OCI-LY3 (cell line): ENCODE measurements at regions not wholly inside any gene's neighbourhood (a gene's known extent, or its start where the extent isn't known, plus 50 kb on each side); places are given as distances from the start of the nearest gene placed in this dataset.

Experiments
- H2AFZ ChIP-seq: fragments of 200-600, 300-600 bp; shearing (Covaris generic); 2 replicates; pipeline ENCODE4 v1.6.0; 2014; ENCODE audit warnings: antibody characterized with exemption, low read depth, low read length
- H3K27ac ChIP-seq: fragments of 200-600, 300-600 bp; sonication (generic); 2 replicates; pipeline ENCODE4 v1.5.1; 2014; ENCODE audit warnings: mild to moderate bottlenecking, low read length, moderate library complexity, mixed read lengths
- H3K27me3 ChIP-seq: fragments of 200-600, 300-600 bp; sonication (generic); 2 replicates; pipeline ENCODE4 v1.6.1; 2014; ENCODE audit warnings: low read depth, low read length, mixed read lengths
- H3K36me3 ChIP-seq: fragments of 200-600, 300-600 bp; sonication (generic); replicated peaks from 2 replicates; pipeline ENCODE3; 2014; ENCODE audit warnings: low read depth, low read length, mixed read lengths
- H3K4me1 ChIP-seq: fragments of 300-600, 200-600 bp; sonication (generic); 2 replicates; pipeline ENCODE4 v1.6.1; 2014; ENCODE audit warnings: low read length, mixed read lengths
- H3K4me2 ChIP-seq: fragments of 200-600, 300-600 bp; sonication (generic); 2 replicates; pipeline ENCODE4 v1.6.1; 2014; ENCODE audit warnings: low read length, mixed read lengths
- H3K4me3 ChIP-seq: fragments of 300-600, 200-600 bp; sonication (generic); 2 replicates; pipeline ENCODE4 v1.5.1; 2014; ENCODE audit warnings: antibody characterized with exemption, mild to moderate bottlenecking, low read length, moderate library complexity
- H3K79me2 ChIP-seq: fragments of 300-600, 200-600 bp; shearing (Covaris generic); 2 replicates; pipeline ENCODE4 v1.6.1; 2014; ENCODE audit warnings: mild to moderate bottlenecking, low read length, mixed read lengths
- H3K9ac ChIP-seq: fragments of 300-600, 200-600 bp; shearing (Covaris generic); 2 replicates; pipeline ENCODE4 v1.6.0; 2014; ENCODE audit warnings: mild to moderate bottlenecking, low read length, moderate library complexity
- H3K9me3 ChIP-seq: fragments of 200-600, 300-600 bp; shearing (Covaris generic); 2 replicates; pipeline ENCODE4 v1.6.1; 2014; ENCODE audit warnings: low read length, mixed read lengths; ENCODE audit not compliant: insufficient read depth
- H4K20me1 ChIP-seq: fragments of 200-600, 300-600 bp; sonication (generic); 2 replicates; pipeline ENCODE4 v1.6.1; 2016; ENCODE audit warnings: low read length, mixed read lengths; ENCODE audit not compliant: insufficient read depth
- EZH2phosphoT487 ChIP-seq: fragments of 200-600 bp; shearing (Covaris generic); IDR thresholded peaks from 2 replicates; pipeline ENCODE4 v1.6.1; 2018; ENCODE audit warnings: antibody characterized with exemption, mixed run types, low read depth
- TF ChIP-seq, protein P1 (sequence below): fragments of 200-600, 300-600 bp; sonication (generic); IDR thresholded peaks from 2 replicates; pipeline ENCODE4 v1.5.1; 2014; ENCODE audit warnings: antibody characterized with exemption, low read length, low read depth

DNA sequence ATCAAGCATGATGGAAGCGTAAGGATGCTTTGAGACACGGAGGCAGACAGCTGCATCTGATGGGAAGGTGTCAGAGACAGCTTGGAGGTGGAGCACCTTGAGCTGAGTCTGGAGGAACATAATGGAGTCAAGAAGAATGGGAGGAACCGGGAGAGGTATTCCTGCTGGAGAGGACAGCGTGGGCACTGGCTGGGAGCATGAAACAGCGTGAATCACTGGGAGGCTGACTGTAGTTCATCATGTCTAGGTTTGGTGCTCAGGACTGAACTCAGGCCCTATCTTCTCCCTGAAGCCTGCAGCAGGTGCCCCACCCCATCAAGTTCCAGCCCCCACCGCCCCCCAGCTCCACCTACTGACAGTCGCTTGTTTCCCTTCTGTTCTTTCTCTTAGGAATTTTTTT is 98.6 kb downstream of the TMEM17 start:
- Histone ChIP-seq H3K27ac (no peak overlapping the region), H3K4me2 (no peak overlapping the region), H4K20me1 (no peaks in the 10 kb centered on the region), H3K4me3 (no peak overlapping the region), H3K4me1 (peaks cover 23% of the 10 kb centered on the region), H3K79me2 (no peaks in the 10 kb centered on the region), H2AFZ (no peak overlapping the region), H3K9me3 (no peaks in the 10 kb centered on the region), H3K27me3 (no peaks in the 10 kb centered on the region), H3K9ac (no peak overlapping the region), H3K36me3 (no peaks in the 10 kb centered on the region)
- no peak for TF ChIP-seq EZH2phosphoT487
- TF ChIP-seq, protein P1, sequence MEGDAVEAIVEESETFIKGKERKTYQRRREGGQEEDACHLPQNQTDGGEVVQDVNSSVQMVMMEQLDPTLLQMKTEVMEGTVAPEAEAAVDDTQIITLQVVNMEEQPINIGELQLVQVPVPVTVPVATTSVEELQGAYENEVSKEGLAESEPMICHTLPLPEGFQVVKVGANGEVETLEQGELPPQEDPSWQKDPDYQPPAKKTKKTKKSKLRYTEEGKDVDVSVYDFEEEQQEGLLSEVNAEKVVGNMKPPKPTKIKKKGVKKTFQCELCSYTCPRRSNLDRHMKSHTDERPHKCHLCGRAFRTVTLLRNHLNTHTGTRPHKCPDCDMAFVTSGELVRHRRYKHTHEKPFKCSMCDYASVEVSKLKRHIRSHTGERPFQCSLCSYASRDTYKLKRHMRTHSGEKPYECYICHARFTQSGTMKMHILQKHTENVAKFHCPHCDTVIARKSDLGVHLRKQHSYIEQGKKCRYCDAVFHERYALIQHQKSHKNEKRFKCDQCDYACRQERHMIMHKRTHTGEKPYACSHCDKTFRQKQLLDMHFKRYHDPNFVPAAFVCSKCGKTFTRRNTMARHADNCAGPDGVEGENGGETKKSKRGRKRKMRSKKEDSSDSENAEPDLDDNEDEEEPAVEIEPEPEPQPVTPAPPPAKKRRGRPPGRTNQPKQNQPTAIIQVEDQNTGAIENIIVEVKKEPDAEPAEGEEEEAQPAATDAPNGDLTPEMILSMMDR: no peak

DNA sequence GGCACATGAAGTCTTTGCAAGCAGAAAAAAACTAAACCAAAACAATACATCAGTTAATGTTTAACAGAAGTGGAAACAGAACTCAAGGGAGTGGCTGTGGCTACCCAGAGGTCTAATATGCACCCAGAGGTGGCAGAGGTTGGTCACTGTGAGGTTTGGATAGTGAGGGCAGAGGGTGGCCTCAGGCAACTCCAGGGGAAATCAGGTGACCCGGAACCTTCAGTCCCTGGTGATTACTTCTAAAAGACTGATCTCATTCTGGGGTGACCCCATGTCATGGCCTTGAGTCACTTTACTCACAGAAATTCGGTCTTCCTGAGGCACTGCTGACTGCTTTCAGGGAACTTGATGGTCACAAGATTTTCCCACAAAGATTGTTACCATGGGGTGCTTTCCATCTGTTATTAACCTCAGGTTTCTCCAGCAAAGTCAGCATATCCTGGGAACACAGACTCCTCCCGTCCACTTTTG is 99.4 kb downstream of the TMEM17 start:
- no peak overlapping the region for H2AFZ ChIP-seq
- no peaks in the 10 kb centered on the region for H3K27me3 ChIP-seq
- H3K36me3 ChIP-seq: no peaks in the 10 kb centered on the region
- H3K4me3 ChIP-seq: no peak overlapping the region
- H4K20me1 ChIP-seq: no peaks in the 10 kb centered on the region
- H3K4me2 ChIP-seq: no peak overlapping the region
- no peak overlapping the region for H3K27ac ChIP-seq
- TF ChIP-seq, protein P1: no peak
- TF ChIP-seq EZH2phosphoT487: no peak
- H3K79me2 ChIP-seq: no peaks in the 10 kb centered on the region
- no peaks in the 10 kb centered on the region for H3K9me3 ChIP-seq
- peaks cover 17% of the 10 kb centered on the region for H3K4me1 ChIP-seq
- H3K9ac ChIP-seq: no peak overlapping the region

DNA sequence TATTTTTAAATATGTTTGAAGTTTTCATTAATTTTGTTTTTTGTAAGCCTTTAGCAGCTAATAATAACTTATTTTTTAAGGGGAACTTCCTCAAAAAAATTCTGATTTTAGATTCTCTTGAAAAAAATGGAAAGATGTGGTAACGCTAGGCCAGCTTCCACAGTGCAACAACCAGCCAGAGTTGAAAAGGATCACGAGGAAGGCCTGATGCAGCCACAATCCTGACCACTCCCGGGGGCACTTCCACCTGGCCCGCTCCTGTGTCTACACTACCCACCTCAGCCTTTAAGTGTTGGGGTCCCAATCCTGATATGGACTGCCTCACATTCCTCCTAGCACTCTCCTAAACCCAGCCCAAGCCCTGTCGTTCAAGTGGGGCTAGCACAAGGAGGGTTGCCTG is 101.1 kb downstream of the TMEM17 start:
- Histone ChIP-seq H2AFZ (no peak overlapping the region), H3K4me3 (no peak overlapping the region), H3K27me3 (no peaks in the 10 kb centered on the region), H3K9ac (no peak overlapping the region), H3K4me2 (no peak overlapping the region), H3K36me3 (no peaks in the 10 kb centered on the region), H4K20me1 (no peaks in the 10 kb centered on the region), H3K9me3 (no peaks in the 10 kb centered on the region), H3K27ac (no peak overlapping the region), H3K4me1 (peaks cover 13% of the 10 kb centered on the region), H3K79me2 (no peaks in the 10 kb centered on the region)
- TF ChIP-seq, protein P1: no peak
- no peak for TF ChIP-seq EZH2phosphoT487

DNA sequence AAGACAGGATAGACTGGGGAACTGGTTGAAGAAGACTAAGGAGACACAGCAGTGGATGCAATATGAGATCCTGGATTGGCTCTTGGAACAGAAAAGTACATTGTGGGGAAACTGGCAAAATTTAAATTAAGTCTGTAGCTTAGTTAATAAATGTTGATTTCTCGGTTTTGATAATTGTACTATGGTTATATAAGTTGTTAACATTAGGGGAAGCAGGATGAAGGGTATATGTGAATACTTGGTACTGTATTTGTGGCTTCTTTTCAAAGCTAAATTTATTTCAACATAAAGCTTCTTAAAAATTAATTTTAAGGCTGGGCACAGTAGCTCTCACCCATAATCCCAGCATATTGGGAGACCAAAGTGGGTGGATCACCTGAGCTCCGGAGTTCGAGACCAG is 103.8 kb downstream of the TMEM17 start:
- H3K27ac ChIP-seq: no peak overlapping the region
- TF ChIP-seq, protein P1: no peak
- TF ChIP-seq EZH2phosphoT487: no peak
- H4K20me1 ChIP-seq: no peaks in the 10 kb centered on the region
- H3K27me3 ChIP-seq: no peaks in the 10 kb centered on the region
- H3K36me3 ChIP-seq: no peaks in the 10 kb centered on the region
- no peak overlapping the region for H2AFZ ChIP-seq
- H3K9me3 ChIP-seq: no peaks in the 10 kb centered on the region
- H3K9ac ChIP-seq: no peak overlapping the region
- peaks cover 9% of the 10 kb centered on the region for H3K4me1 ChIP-seq
- H3K79me2 ChIP-seq: no peaks in the 10 kb centered on the region
- H3K4me2 ChIP-seq: no peak overlapping the region
- H3K4me3 ChIP-seq: no peak overlapping the region
